SKM-1 (cell line): ENCODE measurements at regions not wholly inside any gene's neighbourhood (a gene's known extent, or its start where the extent isn't known, plus 50 kb on each side); places are given as distances from the start of the nearest gene placed in this dataset.
"Not testable (repeated sequence)": the region's sequence is repeated elsewhere in the genome, so short reads cannot be mapped to it uniquely, and the experiment has no call there.

Experiments
- DNase-seq: peaks from one replicate; lab custom pipeline; 2025; ENCODE audit not compliant: unreplicated experiment; lab: John Stamatoyannopoulos, UW

DNA sequence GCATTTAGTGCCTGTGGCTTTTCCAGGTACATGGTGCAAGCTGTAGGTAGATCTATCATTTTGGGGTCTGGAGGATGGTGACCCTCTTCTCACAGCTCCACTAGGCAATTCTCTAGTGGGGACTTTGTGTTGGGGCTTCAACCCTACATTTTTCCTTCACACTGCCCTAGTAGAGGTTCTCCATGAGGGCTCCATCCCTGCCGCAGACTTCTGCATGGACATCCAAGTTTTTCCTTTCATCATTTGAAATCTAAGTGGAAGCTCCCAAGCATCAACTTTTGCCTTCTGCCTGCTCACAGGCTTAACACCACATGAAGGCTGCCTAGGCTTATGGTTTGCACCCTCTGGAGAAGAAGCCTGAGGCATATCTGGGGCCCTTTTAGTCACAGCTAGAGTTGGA lies 492.7 kb downstream of the PIK3C3 start:
- DNase-seq = no peak

DNA sequence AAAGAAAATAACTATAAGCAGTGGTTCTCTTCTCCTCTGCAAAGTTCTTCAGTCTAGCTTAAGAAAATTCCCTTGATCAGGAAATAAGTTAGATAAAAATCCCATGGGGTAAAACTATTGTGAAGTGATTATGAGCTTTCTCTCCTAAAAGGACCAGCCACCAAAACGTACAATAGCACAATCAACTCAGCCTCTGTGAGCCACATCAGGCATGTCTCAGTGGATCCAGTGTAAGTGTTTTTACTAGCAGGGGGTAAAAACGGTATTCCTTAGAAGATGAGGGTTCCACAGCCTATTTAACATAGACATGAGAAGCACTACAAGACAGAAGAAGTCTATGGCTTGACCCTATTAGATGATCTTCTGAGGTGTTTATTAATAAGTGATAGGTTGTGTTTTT lies 503.2 kb downstream of the PIK3C3 start:
- DNase-seq = no peak

DNA sequence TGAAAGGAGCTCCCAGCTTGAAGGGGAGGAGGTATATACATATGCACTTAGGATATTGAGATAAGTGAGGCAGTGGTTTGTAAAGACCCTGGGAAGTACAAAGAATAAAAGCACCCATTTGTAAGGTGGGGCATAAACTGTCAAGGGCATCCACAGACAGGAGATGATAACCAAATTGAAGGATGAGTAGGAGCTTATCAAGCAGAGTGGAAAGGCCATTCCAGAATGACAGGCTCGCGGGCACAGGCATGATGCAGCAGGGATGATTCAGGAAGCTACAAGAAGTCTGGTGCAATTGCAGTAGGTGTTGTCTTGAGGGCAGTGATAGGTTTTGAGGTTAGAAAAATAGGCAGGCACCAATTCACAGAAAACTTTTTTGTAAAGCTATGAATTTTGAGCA lies 504.8 kb downstream of the PIK3C3 start:
- DNase-seq = no peak

DNA sequence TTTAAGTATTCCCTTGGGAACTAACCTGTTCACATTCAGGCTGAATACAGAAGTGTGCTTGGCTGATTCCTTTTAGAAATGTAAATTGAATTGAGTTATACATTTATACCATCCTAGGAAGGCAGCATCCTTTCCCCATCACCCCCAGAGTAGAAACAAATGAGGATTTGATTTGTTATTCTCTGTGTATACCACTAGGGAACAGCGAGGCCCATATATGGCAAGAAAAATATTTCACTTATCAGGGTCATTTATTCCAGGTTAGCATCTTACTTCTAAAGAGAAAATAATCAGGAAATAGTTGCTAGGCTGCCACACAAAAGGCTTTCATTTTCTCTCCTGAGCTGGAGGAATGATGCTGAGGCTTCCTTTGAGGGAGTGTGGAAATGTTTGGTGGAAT lies 516.9 kb downstream of the PIK3C3 start:
- no peak for DNase-seq

DNA sequence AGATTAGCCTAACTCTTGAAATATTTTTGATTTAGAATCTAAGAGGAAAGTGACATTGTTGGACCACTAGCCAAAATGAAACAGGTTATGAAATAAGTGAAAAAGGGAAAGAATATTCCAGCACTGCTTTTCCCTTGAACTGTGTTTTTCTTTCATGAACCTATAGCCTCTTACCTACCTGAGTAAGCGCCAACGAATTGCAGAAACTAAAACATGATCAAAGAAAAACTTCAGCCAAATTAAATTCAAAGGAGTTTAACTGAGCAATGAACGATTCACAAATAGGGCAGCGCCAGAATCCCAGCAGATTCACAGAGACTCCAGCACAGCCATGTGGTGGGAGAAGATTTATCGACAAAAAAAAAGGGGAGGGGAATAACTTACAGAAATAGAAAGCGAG lies 518.6 kb downstream of the PIK3C3 start:
- DNase-seq = no peak

DNA sequence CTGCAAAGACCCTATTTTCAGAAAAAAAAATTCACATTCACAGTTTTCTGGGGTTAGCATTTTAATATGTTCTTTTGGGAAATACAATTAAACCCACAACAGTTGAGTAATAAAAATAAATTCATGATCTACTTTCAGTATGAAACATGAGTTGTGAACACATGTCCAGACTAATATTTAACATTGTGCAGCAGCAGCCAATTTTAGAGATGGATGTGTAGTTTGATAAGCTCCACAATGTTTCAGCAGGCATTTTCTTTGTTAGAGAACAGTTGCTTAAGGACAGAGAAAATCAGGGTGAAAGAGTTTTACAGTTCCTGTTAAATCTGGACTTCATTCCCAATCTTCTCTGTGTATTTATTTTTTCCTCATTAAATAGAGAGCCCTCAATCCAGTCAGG lies 519.5 kb downstream of the PIK3C3 start:
- no peak for DNase-seq

DNA sequence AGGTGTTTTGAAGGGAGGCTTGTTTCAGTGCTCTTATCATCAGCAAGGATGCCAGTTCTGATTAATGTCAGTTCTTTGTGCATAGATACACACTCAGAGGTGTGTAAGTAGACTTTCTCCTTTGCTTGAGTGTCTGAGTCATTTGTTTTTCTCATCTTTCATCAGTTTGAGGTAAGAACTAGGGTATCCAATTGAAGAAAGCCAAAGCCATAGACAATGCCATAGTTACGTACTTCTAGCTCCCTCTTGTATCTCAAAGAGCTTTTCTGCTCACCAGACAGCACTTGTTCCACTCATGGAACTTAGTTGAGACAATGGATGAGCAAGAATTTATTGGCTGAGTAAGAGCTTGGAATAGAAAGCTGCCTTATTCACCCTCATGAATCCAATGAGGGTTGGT lies 520.1 kb downstream of the PIK3C3 start:
- DNase-seq = no peak

DNA sequence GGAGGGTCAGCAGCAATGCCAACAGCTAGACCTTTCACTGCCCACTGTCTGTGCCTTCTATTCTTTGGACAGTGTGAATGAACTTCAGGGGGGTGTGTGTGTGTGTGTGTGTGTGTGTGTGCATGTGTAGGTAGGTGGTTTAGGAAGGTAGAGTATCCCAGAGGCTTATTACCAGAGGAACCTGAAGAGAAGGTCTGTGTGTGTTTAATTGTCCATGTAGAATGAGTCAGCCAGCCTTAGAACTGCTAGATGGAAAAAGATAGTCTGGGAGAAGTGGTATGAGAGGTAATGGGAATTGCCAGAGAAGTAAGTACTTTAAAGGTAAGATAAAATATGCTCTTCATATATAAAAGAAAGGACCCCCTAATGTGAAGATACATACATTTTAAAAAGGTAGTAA lies 522.2 kb downstream of the PIK3C3 start:
- no peak for DNase-seq

DNA sequence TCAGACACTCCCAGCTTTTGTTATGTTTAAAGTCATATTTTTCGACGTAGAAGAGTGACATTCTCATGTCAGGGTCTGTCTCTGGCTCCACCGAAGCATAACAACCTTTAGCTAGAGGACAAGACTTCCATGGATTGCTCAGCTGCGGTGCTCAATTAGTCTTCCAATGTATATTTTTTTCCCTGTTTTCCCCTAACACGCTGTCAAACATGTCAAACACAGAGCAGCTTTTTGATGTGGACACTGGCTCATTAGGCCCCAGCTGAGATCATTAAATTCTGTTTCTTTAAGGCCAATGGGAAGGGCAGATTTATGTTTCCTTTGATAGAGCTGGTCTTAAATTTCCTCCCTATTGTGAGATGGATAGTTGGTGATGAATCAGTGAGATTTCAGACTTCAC lies 525.4 kb downstream of the PIK3C3 start:
- DNase-seq = no peak

DNA sequence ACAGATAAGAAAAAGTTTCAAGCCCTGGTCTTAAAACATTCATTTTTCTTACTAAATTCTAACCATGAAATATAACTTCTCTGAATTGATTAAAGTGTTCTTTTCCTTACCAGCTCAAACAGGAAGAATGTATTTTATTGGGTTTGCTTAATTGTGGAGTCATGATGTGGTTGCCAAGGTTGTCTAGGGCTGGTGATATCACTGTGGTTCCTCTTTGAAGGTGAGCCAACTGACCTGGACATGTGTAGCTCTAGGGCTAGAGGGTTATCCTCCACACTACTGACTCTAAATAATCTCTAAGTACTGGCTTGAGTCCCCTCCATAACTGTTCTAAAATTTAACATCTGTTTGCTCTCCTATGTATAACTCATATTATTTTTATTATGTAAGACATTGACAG lies 529.6 kb downstream of the PIK3C3 start:
- no peak for DNase-seq

DNA sequence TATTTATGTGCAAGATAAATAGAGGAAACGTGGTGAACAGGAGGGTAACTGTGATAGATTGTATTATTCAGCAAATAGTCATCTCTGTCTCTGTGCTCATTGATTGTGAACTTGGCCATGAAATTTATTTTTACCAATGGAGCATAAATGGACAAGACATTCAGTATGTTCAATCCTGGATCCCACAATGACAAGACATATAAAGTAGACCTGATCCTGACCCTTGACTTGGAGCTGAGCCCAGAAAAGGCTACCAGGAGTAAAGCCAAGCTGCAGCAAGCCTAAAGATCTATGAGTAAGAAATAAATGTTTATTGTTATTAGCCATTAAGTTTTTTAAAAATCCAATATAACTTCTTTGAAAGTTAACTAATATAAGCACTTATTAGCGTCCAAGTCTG lies 531.2 kb downstream of the PIK3C3 start:
- DNase-seq = no peak

DNA sequence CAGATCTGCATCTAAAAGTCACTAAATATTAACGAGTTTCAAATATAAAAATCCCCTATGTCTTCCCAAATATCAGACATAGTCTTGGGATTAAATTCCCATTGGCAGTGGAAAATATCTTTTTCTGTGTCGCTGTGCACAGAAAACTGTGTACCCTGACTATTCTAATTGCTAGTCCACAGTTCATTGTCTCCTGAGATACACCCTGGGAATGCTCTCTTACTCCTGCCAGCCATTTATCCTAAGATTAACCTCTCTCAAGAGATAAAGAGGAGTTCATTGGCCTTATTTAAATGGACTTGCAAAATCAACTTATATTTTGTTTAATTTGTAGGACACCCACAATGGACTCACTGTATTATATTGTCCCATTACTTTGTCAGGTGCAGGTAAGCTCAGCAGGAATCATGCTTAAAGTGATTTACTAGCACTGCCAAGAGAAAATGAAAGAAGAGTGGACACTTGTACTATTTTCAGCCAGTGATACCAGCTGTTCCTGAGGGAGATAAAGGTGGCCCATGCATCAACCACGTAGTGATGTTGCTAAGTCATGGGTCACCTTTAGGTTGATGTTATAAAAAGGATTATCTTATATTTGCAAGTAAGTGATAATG lies 553.8 kb downstream of the PIK3C3 start:
- no peak for DNase-seq

DNA sequence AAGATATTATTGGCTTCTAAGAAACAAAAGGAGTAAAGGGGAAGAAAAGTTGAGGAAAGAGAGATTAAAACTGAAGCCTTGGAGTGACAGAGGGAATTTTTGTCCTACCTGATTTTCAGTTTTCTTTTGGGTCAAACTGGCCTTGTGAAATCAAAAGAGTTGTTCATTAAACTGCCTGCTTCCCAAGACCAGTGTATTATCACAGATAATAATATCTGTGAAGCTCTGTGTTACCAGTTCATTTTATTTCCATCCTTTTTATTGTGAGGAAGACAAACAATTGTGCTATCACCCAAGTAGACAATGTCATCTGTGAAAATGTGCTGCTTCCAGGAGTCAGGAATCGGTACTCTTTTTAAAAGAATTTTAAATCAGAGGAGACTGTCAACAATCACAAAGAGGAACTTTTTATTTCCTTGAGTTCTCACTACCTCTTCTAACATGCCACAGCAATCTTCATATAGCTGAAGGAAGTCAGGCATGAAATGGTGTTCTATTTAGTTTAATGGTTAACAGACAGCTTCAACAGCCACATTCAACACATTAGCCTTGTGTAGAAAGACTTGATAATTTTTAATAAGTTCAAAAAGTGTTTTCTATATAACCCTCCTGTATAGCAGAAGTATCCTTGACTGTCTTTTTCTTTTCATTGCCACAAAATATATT lies 554.8 kb downstream of the PIK3C3 start:
- DNase-seq = no peak

DNA sequence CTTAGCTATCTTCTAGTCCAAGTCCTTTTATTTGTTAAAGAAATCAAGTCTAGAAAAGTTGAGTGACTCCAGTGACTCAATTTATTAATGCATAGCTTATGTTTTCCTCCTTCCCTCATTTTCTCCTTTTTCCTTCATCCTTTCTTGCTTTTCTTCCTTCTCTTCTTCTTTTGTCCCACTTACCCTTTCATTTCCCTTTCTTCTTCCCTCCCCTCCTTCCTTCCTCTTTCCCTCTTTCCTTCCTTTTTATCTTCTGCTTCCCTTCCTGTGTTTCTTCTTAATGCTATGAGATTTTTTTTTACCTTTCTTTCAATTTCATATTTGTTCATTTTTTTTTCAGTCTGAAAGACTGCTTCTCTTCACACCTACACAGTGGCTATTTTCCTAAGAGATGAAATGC lies 555.5 kb downstream of the PIK3C3 start:
- DNase-seq = no peak

DNA sequence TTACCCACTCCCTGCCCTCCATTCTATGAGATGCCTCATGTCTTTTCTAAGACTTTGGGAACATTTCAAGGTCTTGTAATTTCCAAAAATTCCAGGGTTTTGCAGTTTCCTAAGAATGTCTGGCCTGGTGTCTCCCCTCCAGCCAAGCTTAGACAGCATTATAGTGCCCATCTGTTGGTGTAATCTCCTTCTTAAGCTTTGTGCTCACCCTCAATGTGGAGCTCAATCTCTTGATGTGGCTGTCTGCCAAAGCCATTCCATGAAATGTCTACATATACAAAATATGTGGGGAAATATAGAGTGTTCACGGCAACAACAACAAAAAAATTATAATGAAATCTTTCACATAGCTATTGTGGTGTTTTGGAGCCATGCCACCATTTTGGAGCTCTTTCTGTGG lies 558.4 kb downstream of the PIK3C3 start:
- no peak for DNase-seq

DNA sequence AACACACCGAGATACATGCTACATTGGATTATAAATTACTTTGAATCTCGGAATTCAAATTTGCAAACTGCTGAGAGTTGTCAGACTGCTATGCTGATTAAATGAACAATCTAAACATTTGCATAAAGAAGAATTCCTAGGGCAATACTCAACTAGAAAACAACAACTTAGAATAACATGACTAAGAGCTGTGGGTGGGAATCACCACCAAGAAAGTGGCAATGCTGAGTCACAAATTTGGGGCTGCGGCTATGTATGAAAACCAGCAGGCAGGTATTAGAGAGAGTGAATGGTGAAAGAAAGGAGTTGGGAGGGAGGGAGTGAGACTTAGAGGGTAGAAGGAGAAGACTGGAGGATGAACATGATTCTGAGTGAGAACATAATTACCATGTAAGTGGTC lies 559.5 kb downstream of the PIK3C3 start:
- no peak for DNase-seq

DNA sequence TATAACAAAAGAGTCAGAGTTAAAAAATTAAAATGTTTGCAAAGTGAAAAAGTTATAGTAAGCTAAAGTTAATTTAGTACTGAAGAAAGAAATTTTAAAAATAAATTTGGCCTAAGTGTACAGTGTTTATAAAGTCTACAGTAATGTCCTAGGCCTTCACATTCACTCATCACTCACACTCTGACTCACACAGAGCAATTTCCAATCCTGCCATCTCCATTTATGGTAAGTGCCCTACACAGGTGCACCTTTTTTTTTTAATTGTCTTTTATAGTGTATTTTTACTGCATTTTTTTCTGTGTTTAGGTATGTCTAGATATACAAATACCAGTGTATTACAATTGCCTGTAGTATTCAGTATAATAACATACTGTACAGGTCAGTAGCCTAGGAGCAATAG lies 562.9 kb downstream of the PIK3C3 start:
- DNase-seq = no peak

DNA sequence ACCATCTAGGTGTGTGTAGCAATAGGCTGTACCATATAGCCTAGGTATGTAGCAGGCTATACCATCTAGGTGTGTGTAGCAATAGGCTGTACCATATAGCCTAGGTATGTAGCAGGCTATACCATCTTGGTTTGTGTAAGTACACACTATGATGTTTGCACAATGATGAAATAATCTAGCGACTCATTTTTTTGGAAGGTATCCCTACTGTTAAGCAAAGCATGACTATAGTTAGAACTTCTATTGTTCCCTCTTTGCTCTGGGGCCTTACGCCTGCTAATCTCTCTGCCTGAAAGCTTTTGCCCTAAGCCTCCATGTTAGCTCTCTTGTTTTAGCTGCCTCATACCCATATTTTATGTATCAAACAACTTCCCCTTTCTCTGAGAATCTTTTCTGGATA lies 563.3 kb downstream of the PIK3C3 start:
- DNase-seq = not testable (repeated sequence)

DNA sequence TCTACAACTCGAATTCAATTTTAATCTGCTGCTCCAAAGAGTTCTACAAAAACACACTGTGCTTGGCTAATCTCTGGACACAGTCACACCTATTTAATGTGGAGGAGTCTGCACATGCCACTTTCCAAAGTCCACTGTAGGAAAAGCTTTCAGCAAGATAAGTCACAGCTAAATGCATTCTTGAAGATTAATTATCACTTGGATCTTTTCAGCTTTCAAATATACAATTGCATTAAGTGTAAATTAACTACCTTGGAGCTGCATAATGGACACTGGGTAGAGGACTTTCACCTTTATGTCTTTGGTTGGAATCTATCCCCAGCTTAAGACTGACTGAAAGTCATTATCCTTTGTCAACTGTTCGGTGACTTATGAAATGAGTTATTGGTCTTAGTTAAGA lies 565.1 kb downstream of the PIK3C3 start:
- DNase-seq = no peak

DNA sequence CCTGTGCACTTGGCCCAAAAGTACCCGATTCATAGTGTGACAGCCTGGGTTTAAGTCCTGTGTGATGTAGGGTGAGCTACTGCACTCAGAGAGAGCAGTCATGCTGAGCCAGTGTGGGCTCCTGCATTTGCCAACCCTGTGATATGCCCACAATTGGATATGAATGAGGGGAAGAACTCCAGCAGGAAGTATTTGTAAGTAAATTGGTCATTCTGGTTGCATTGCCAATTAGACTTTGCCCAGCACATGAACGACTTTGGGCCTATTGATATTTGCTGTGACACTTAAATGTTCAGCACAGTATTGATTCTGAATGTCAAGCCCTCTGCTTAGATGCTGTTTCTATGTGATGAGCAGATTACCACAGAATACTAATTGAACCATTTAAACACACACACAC lies 570.9 kb downstream of the PIK3C3 start:
- DNase-seq = no peak

DNA sequence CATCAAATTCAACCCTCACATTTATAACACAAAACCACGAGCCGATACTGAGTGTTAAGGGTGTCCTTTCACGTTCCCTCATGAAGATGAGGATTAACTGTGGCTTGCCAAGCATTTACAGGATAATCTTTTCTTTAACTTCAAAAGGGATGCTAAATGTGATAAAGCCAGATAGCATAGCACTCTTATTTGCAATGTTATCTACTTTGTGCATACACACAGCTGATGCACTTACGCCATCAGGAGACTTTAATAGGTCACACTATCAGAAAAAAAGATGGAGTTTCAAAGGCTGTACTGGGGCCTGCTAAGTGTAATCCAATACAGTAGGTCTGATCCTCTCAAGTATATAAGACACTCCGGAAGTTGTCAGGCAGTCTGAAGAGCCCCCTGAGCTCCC lies 572.7 kb downstream of the PIK3C3 start:
- DNase-seq = no peak

DNA sequence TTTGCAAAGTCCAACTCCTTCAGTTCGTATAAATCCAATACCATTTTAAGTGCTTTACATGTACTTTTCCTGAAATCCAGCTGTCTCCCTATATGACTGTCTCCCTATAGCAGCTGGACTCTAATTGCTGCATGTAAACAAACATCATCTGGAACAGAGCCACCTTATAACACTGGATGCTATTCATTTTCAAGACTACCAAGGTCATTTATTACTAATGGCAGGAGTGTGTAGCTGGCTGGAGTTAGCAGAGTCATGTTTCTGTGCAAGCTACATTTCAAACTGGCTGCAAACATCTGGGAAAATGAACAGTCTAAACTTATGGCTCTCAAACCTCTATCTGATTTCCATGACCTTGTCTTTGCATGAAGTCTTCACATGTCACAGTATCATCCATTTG lies 575.2 kb downstream of the PIK3C3 start:
- no peak for DNase-seq

DNA sequence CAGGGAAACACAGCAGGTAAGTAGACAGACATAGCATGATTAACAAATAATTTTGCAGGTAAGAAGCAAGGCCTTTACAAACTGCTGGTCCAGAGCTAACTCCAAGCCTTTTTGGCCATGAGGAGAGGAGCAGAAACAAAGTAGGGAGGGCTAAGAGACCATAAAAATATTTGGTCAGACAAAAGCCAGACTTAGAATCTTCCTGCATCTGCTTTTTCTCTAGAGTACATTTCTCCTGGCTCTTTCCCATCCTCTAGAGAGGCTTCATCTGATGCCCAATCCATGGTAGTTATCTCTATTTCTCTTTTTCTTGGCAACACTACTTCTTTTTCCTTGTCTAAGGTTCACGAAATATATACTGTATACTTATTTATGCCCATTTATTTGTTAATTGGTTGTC lies 577.1 kb downstream of the PIK3C3 start:
- DNase-seq = no peak
